Ascending aorta (tissue), 2 donors: ENCODE measurements at regions not wholly inside any gene's neighbourhood (a gene's known extent, or its start where the extent isn't known, plus 50 kb on each side); places are given as distances from the start of the nearest gene placed in this dataset.

Experiments used
- DNase-seq, 2 donors: peaks; one replicate each; pipeline ENCODE4 v3.0.0-alpha.2; 2019; ENCODE audit warnings: low spot score in 2 of 2
- H3K27ac ChIP-seq, 2 donors: fragments of 200-600 bp; sonication (generic); one replicate each; pipeline ENCODE4 v1.5.1; 2016 to 2017; ENCODE audit warnings: mild to moderate bottlenecking in 1 of 2
- H3K27me3 ChIP-seq: fragments of 200-600 bp; sonication (generic); one replicate; pipeline ENCODE4 v1.5.1; 2017
- H3K36me3 ChIP-seq, 2 donors: fragments of 200-600 bp; sonication (generic); one replicate each; pipeline ENCODE4 v1.5.1; 2016
- H3K4me1 ChIP-seq, 2 donors: fragments of 200-600 bp; sonication (generic); one replicate each; pipeline ENCODE4 v1.5.1; 2016 to 2017; ENCODE audit warnings: mild to moderate bottlenecking in 1 of 2
- H3K4me3 ChIP-seq, 2 donors: fragments of 200-600 bp; sonication (generic); one replicate each; pipeline ENCODE4 v1.5.1; 2016 to 2017; ENCODE audit warnings: mild to moderate bottlenecking in 1 of 2
- H3K9me3 ChIP-seq, 2 donors: fragments of 200-600 bp; sonication (generic); one replicate each; pipeline ENCODE4 v1.5.1; 2016
- CTCF ChIP-seq, 3 experiments: fragments of 200-600 bp in 2 of 3; fragments of 450-650 bp in 1 of 3; sonication (generic) in 2 of 3; IDR thresholded peaks; one replicate each; pipeline ENCODE4 v1.5.1; 2016 to 2019; ENCODE audit warnings: antibody characterized with exemption in 3 of 3, mild to moderate bottlenecking in 1 of 3, moderate library complexity in 1 of 3
- intact Hi-C: fragments of 100-400 bp; cut with DNase I; formaldehyde crosslinking; loops from one replicate; pipeline ENCODE4 v1.15.1; 2023

- Histone ChIP-seq H3K36me3 (no peaks in the 10 kb centered on the region), H3K4me3 (no peak overlapping the region), H3K9me3 (no peaks in the 10 kb centered on the region), H3K4me1 (no peaks in the 10 kb centered on the region), H3K27me3 (no peaks in the 10 kb centered on the region), H3K27ac (no peak overlapping the region)
- intact Hi-C loops: loop anchor here (5.0 kb wide), 1 partner anchor 68 kb away; no protein-coding TSS in a partner anchor
- DNase-seq: no peak
- no peak for TF ChIP-seq CTCF (IDR thresholded peaks at IDR 0.05)
These were observed 217.3 kb upstream of the PREP start for GRCh38 chr6:105619971-105620741.

GRCh38 chr6:105618247-105618646 lies 215.4 kb upstream of the PREP start:
- intact Hi-C loops: no loop called here
- H3K4me1 ChIP-seq: no peaks in the 10 kb centered on the region
- no peak overlapping the region for H3K27ac ChIP-seq
- DNase-seq: no peak
- no peak overlapping the region for H3K4me3 ChIP-seq
- H3K9me3 ChIP-seq: no peaks in the 10 kb centered on the region
- H3K36me3 ChIP-seq: no peaks in the 10 kb centered on the region
- TF ChIP-seq CTCF (IDR thresholded peaks at IDR 0.05): no peak
- no peaks in the 10 kb centered on the region for H3K27me3 ChIP-seq

- intact Hi-C loops: no loop called here
- no peak overlapping the region for H3K27ac ChIP-seq
These were observed 213.6 kb upstream of the PREP start for GRCh38 chr6:105616521-105616920.

GRCh38 chr6:105611606-105612005 lies 208.7 kb upstream of the PREP start:
- intact Hi-C loops: no loop called here
- H3K4me3 ChIP-seq: no peak overlapping the region
- no peak for TF ChIP-seq CTCF (IDR thresholded peaks at IDR 0.05)
- no peak for DNase-seq
- no peaks in the 10 kb centered on the region for H3K9me3 ChIP-seq
- no peaks in the 10 kb centered on the region for H3K36me3 ChIP-seq
- no peaks in the 10 kb centered on the region for H3K27me3 ChIP-seq
- no peak overlapping the region for H3K27ac ChIP-seq
- H3K4me1 ChIP-seq: no peaks in the 10 kb centered on the region

More at GRCh38 chr6:105616521-105616920, 213.6 kb upstream of the PREP start:
- no peaks in the 10 kb centered on the region for H3K27me3 ChIP-seq
- no peaks in the 10 kb centered on the region for H3K9me3 ChIP-seq
- no peak for TF ChIP-seq CTCF (IDR thresholded peaks at IDR 0.05)
- no peak overlapping the region for H3K4me3 ChIP-seq
- no peak for DNase-seq
- no peaks in the 10 kb centered on the region for H3K36me3 ChIP-seq
- H3K4me1 ChIP-seq: no peaks in the 10 kb centered on the region

- DNase-seq: no peak
- Histone ChIP-seq H3K27ac (no peak overlapping the region), H3K4me3 (no peak overlapping the region), H3K9me3 (no peaks in the 10 kb centered on the region), H3K27me3 (no peaks in the 10 kb centered on the region), H3K4me1 (no peaks in the 10 kb centered on the region), H3K36me3 (no peaks in the 10 kb centered on the region)
- intact Hi-C loops: loop anchor here (10.0 kb wide), 2 partner anchors 205 to 905 kb away; partner anchors contain the start of gene PREP
- no peak for TF ChIP-seq CTCF (IDR thresholded peaks at IDR 0.05)
These were observed 206.6 kb upstream of the PREP start for GRCh38 chr6:105609375-105609991.
